Panc1 (cell line): ENCODE measurements at regions not wholly inside any gene's neighbourhood (a gene's known extent, or its start where the extent isn't known, plus 50 kb on each side); places are given as distances from the start of the nearest gene placed in this dataset.

Experiments used
- ATAC-seq: fragments of 200-7000 bp; cut with Tn5 transposase; 2 replicates; pipeline ENCODE4 v1.9.1; 2020; ENCODE audit warnings: mild to moderate bottlenecking, moderate library complexity
- BruUV-seq: library from RNA; stranded (reverse); fragments of 400-500 nt; replicated peaks from 2 replicates; lab custom pipeline; 2021; lab: Mats Ljungman, UMichigan
- CTCF ChIA-PET: fragments of 300-600 bp; sonication (Branson Sonifier 250); formaldehyde crosslinking; loops from one replicate; lab custom pipeline; 2022; ENCODE audit warnings: antibody characterized with exemption; lab: Charles Lee
- POLR2A ChIA-PET: fragments of 300-600 bp; sonication (Branson Sonifier 250); formaldehyde crosslinking; loops from one replicate; lab custom pipeline; 2022; ENCODE audit warnings: antibody characterized with exemption; lab: Charles Lee
- DNase-seq: peaks from one replicate; pipeline ENCODE4 v3.0.0-alpha.2; 2010; ENCODE audit warnings: low read depth, low spot score
- H3K27ac ChIP-seq: 2 replicates; pipeline ENCODE4 v1.5.1; 2011; ENCODE audit warnings: mild to moderate bottlenecking, low read length, inconsistent platforms
- H3K27me3 ChIP-seq: fragments of 200-500 bp; sonication (Bioruptor generic); 2 replicates; pipeline ENCODE4 v1.6.0; 2014; ENCODE audit warnings: low read length, inconsistent platforms; ENCODE audit not compliant: control insufficient read depth, insufficient read depth
- H3K36me3 ChIP-seq: fragments of 200-500 bp; sonication (Bioruptor generic); 2 replicates; pipeline ENCODE4 v1.5.1; 2014; ENCODE audit warnings: inconsistent platforms, mild to moderate bottlenecking, low read length, moderate library complexity; ENCODE audit not compliant: control insufficient read depth, insufficient read depth
- H3K4me1 ChIP-seq: 2 replicates; pipeline ENCODE4 v1.5.1; 2011; ENCODE audit warnings: inconsistent platforms, mild to moderate bottlenecking, low read length, moderate library complexity; ENCODE audit not compliant: control insufficient read depth, insufficient read depth
- H3K4me3 ChIP-seq, 2 experiments: 2 replicates each; pipeline ENCODE4 v1.5.1; 2011 to 2012; ENCODE audit warnings: low read depth in 2 of 2, low read length in 2 of 2, mild to moderate bottlenecking in 2 of 2, inconsistent platforms in 1 of 2, moderate library complexity in 1 of 2
- H3K9me3 ChIP-seq: fragments of 200-500 bp; sonication (Bioruptor generic); 2 replicates; pipeline ENCODE4 v1.5.1; 2014; ENCODE audit warnings: low read depth, mild to moderate bottlenecking, inconsistent platforms, low read length, moderate library complexity; ENCODE audit not compliant: control insufficient read depth, insufficient read depth
- CTCF ChIP-seq: fragments of 450-650 bp; IDR thresholded peaks from 2 replicates; pipeline ENCODE4 v1.5.1; 2017; ENCODE audit warnings: mild to moderate bottlenecking
- POLR2AphosphoS5 ChIP-seq: IDR thresholded peaks from 2 replicates; pipeline ENCODE4 v1.6.1; 2012; ENCODE audit warnings: mild to moderate bottlenecking, low read depth, low read length, moderate library complexity
- REST ChIP-seq, 2 experiments: IDR thresholded peaks; 2 replicates each; pipeline ENCODE4 v1.6.1; 2011 to 2012; ENCODE audit warnings: low read depth in 2 of 2, control low read depth in 1 of 2, low read length in 1 of 2, mild to moderate bottlenecking in 1 of 2, moderate library complexity in 1 of 2; ENCODE audit not compliant: insufficient read depth in 1 of 2
- SIN3A ChIP-seq: IDR thresholded peaks from 2 replicates; pipeline ENCODE4 v1.6.1; 2012; ENCODE audit warnings: low read depth, mild to moderate bottlenecking, low read length, moderate library complexity, borderline replicate concordance; ENCODE audit not compliant: insufficient read depth
- TCF7L2 ChIP-seq: IDR thresholded peaks from 2 replicates; pipeline ENCODE4 v1.6.1; 2011; ENCODE audit warnings: mild to moderate bottlenecking, low read depth, low read length, inconsistent platforms
- in situ Hi-C: cut with HindIII; loops from 2 replicates; pipeline ENCODE4 v1.10.0; 2016; ENCODE audit warnings: low sequenced_read_pairs, low pct_unique_long_range_greater_than_20kb
- intact Hi-C: fragments of 100-400 bp; cut with micrococcal nuclease; formaldehyde crosslinking; loops from one replicate; pipeline ENCODE4 v1.10.0; 2022; ENCODE audit not compliant: unreplicated experiment

- intact Hi-C loops (no loop called here), in situ Hi-C loops (no loop called here)
- POLR2A ChIA-PET: no interaction called here
- Histone ChIP-seq H3K9me3 (peaks cover 3% of the 10 kb centered on the region; the same call in 1 of the 2 replicates), H3K4me3 (no peak overlapping the region), H3K27ac (no peak overlapping the region), H3K4me1 (no peaks in the 10 kb centered on the region), H3K27me3 (no peaks in the 10 kb centered on the region), H3K36me3 (no peaks in the 10 kb centered on the region)
- DNase-seq (no peak), ATAC-seq (no peak)
- TF ChIP-seq SIN3A: no peak
- no peak for TF ChIP-seq CTCF
- TF ChIP-seq REST (IDR thresholded peaks at IDR 0.05; ENCODE audit: insufficient read depth in 1 of 2, low read depth in 2 of 2, low read length in 1 of 2): no peak
- TF ChIP-seq TCF7L2: no peak
- no peak for TF ChIP-seq POLR2AphosphoS5
- BruUV-seq: no TSS peak
- CTCF ChIA-PET: no interaction called here
These were observed 319.3 kb downstream of the MDFIC start for GRCh38 chr7:115241151-115241550.

GRCh38 chr7:115240242-115240641 lies 318.3 kb downstream of the MDFIC start:
- DNase-seq: no peak
- H3K4me3 ChIP-seq: no peak overlapping the region
- CTCF ChIA-PET: no interaction called here
- H3K27ac ChIP-seq: no peak overlapping the region
- H3K36me3 ChIP-seq: no peaks in the 10 kb centered on the region
- BruUV-seq: no TSS peak
- H3K9me3 ChIP-seq: peaks cover 8% of the 10 kb centered on the region; the same call in 1 of the 2 replicates
- TF ChIP-seq CTCF (no peak), POLR2AphosphoS5 (no peak), REST (IDR thresholded peaks at IDR 0.05; ENCODE audit: insufficient read depth in 1 of 2, low read depth in 2 of 2, low read length in 1 of 2) (no peak), TCF7L2 (no peak), SIN3A (no peak)
- intact Hi-C loops (no loop called here), in situ Hi-C loops (no loop called here)
- POLR2A ChIA-PET: no interaction called here
- no peaks in the 10 kb centered on the region for H3K4me1 ChIP-seq
- no peak for ATAC-seq
- H3K27me3 ChIP-seq: no peaks in the 10 kb centered on the region
